Epithelial cell of esophagus (primary cell): ENCODE measurements at regions not wholly inside any gene's neighbourhood (a gene's known extent, or its start where the extent isn't known, plus 50 kb on each side); places are given as distances from the start of the nearest gene placed in this dataset.

Experiments
- DNase-seq: peaks from one replicate; pipeline ENCODE4 v3.0.0; 2010; ENCODE audit warnings: low read depth
- H3K4me3 ChIP-seq: 2 replicates; pipeline ENCODE4 v1.5.1; 2011; ENCODE audit warnings: mild to moderate bottlenecking, low read length, control low read depth
- TF ChIP-seq, protein P1 (sequence below): IDR thresholded peaks from 2 replicates; pipeline ENCODE4 v1.5.1; 2011; ENCODE audit warnings: low read depth, mild to moderate bottlenecking, low read length, control low read depth, inconsistent platforms; ENCODE audit not compliant: insufficient read depth; ENCODE audit errors: missing control alignments

DNA sequence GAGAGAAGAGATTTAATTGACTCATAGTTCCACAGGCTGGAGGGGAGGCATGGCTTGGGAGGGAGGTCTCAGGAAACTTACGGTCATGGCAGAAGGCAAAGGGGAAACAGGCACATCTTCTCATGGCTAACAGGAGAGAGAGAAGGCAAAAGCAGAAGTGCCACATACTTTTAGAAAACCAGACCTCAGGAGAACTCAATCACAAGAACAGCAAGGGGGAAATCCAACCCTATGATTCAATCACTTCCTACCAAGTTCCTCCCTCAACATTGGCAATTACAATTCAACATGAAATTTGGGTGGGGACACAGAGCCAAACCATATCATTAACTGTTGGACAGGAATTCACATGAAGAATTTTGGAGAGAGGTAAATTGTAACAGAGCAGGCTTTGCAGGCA lies 485.3 kb upstream of the PITX2 start:
- no peak overlapping the region for H3K4me3 ChIP-seq
- TF ChIP-seq, protein P1, sequence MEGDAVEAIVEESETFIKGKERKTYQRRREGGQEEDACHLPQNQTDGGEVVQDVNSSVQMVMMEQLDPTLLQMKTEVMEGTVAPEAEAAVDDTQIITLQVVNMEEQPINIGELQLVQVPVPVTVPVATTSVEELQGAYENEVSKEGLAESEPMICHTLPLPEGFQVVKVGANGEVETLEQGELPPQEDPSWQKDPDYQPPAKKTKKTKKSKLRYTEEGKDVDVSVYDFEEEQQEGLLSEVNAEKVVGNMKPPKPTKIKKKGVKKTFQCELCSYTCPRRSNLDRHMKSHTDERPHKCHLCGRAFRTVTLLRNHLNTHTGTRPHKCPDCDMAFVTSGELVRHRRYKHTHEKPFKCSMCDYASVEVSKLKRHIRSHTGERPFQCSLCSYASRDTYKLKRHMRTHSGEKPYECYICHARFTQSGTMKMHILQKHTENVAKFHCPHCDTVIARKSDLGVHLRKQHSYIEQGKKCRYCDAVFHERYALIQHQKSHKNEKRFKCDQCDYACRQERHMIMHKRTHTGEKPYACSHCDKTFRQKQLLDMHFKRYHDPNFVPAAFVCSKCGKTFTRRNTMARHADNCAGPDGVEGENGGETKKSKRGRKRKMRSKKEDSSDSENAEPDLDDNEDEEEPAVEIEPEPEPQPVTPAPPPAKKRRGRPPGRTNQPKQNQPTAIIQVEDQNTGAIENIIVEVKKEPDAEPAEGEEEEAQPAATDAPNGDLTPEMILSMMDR, result no peak
- no peak for DNase-seq

DNA sequence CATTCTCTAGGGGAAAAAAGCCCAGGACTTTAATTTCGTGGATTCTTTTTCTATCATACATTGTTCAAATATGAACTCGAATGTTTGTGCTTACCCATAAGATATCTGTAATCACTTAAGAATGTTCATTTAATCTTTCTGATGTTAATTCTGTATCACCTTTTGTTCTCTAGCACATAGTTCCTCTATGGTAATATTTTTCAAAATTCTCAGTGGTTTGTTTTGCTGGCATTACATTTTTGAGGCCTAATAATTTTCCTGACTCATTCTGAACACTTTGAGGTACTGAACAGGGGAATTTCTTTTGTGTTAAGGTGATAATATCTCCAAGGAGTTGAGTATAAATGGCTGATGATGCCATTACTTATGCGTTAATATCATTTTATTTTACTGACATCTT lies 490.7 kb upstream of the PITX2 start:
- no peak for DNase-seq
- TF ChIP-seq, protein P1, result no peak
- no peak overlapping the region for H3K4me3 ChIP-seq

DNA sequence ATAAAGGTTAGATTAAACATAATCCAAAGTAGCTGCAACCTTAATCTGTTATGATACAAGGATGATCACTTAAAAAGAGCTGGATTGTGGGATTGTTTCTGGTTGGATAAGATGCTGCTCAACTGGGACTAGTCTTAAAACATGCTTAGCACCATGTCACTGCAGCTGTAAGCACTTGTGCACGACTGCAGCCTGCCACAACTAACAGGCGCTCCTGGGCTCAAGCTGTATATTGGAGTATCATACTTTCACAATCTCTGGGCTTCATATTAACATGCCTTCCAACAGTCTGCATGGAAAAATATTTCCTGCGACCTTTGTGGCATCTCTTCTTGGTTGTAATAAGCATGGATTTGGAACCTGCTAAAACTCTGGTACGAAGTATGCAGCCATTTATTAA lies 493.0 kb upstream of the PITX2 start:
- TF ChIP-seq, protein P1, result no peak
- H3K4me3 ChIP-seq, result no peak overlapping the region
- DNase-seq, result no peak

DNA sequence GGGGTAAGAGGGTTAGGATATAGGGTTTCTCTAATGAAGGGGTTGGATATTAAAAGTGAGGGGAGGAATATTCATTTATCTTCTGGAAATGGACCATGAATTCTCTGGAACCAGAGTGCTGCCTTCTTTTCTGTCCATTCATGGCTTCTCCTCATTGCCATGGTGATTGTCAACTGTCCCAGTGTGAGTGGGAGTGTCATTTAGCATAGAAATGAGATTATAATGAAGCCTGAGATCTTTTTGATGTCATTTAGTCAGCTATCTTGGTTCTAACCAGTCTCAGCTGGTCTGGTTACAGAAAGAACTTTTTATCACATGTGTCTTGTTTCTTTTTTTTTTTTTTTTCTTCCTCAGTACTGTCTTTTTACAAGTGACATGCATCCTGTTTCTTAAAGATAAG lies 497.3 kb upstream of the PITX2 start:
- TF ChIP-seq, protein P1, result no peak
- H3K4me3 ChIP-seq, result no peak overlapping the region
- DNase-seq, result no peak

DNA sequence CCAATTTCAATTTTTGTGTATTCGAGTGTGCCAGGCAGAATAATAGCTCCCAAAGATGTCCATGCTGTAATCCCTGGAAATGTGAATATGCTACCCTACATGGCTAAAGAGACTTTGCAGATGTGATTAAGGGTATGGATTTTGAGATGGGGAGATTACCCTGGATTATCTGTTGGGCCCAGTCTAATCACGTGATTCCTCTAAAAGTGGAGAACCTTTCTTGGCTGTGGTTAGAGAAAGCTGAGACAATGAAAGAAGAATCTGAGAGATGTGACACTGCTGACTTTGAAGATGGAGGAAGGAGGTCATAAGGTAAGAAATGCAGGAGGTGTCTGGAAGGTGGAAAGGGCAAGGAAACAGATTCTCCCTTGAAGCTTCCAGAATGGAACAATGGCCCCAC lies 503.5 kb upstream of the PITX2 start:
- H3K4me3 ChIP-seq, result no peak overlapping the region
- TF ChIP-seq, protein P1, result no peak
- DNase-seq, result no peak

DNA sequence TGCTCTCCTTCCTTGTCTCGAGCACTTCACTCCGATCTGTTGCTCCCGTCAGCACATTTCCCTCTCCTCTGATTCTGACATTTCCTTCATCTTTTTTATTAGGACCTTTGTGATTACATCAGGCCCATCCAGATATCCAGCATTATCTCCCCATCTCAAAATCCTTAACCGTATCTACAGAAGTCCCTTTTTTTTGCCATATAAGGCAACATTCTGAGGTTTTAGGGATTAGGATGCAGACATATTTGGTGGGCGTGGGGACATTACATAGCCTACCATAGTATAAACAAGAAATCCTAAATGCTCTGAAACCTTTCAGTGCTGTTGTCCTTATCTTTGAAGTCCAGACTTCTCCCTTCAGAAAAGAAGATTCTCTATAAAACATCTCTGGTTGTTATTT lies 505.0 kb upstream of the PITX2 start:
- no peak for DNase-seq
- TF ChIP-seq, protein P1, result no peak
- no peak overlapping the region for H3K4me3 ChIP-seq

DNA sequence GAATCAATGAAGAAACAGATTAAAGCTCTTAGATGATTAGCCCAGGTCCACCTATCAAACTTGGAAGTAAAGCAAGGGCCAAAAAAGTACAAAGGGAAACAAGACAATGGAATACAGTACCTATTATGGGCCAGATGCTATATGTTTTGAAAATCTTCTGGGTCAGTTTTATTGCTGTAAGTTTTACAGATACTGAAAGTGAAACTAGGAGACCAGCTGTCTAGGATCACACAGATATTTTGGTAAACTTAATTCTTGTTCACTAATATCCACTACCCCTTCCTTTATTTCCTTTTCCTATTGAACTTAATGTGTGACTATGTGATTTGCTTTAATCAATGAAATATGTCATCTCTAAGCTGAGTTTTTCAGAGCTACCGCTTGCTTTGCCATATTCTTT lies 505.4 kb upstream of the PITX2 start:
- TF ChIP-seq, protein P1, result no peak
- H3K4me3 ChIP-seq, result no peak overlapping the region

More for the DNA sequence above, 505.4 kb upstream of the PITX2 start:
- DNase-seq, result no peak
